Dermis microvascular lymphatic vessel endothelial cell (primary cell): ENCODE measurements at regions not wholly inside any gene's neighbourhood (a gene's known extent, or its start where the extent isn't known, plus 50 kb on each side); places are given as distances from the start of the nearest gene placed in this dataset.
A peak's percentile ranks its signal among the peaks of the same experiment; 100 is the strongest.

Source experiments
- DNase-seq, 2 donors: peaks; one replicate each; pipeline versions ENCODE4 v3.0.0 to v3.0.0-alpha.2; 2010; ENCODE audit warnings: low read depth in 2 of 2

- DNase-seq, result no peak
Measured at GRCh38 chr2:12928775-12929401, 212.2 kb downstream of the TRIB2 start.

GRCh38 chr2:12929758-12930157 lies 213.0 kb downstream of the TRIB2 start:
- DNase-seq, result no peak

- DNase-seq, result no peak
Measured at GRCh38 chr2:12930391-12930790, 213.7 kb downstream of the TRIB2 start.

- DNase-seq, result peak; percentile 45 to 66
Measured at GRCh38 chr2:12931186-12931844, 214.6 kb downstream of the TRIB2 start.

GRCh38 chr2:12932192-12932591 lies 215.5 kb downstream of the TRIB2 start:
- no peak for DNase-seq

GRCh38 chr2:12934146-12934756 lies 217.5 kb downstream of the TRIB2 start:
- no peak for DNase-seq

- no peak for DNase-seq
Measured at GRCh38 chr2:12935222-12935621, 218.5 kb downstream of the TRIB2 start.

- DNase-seq, result no peak
Measured at GRCh38 chr2:12935796-12936195, 219.1 kb downstream of the TRIB2 start.

- no peak for DNase-seq
Measured at GRCh38 chr2:12941203-12941602, 224.5 kb downstream of the TRIB2 start.

GRCh38 chr2:12948231-12948960 lies 231.7 kb downstream of the TRIB2 start:
- DNase-seq, result peak in 1 of 2 donors; percentile 58

GRCh38 chr2:12948961-12949353 lies 232.2 kb downstream of the TRIB2 start:
- no peak for DNase-seq

- no peak for DNase-seq
Measured at GRCh38 chr2:12949406-12949805, 232.7 kb downstream of the TRIB2 start.

GRCh38 chr2:12950174-12950573 lies 233.4 kb downstream of the TRIB2 start:
- DNase-seq, result no peak

- DNase-seq, result peak in 1 of 2 donors; percentile 75
Measured at GRCh38 chr2:12950957-12951656, 234.4 kb downstream of the TRIB2 start.

GRCh38 chr2:12951657-12951973 lies 234.9 kb downstream of the TRIB2 start:
- no peak for DNase-seq

- DNase-seq, result no peak
Measured at GRCh38 chr2:12953596-12953995, 236.9 kb downstream of the TRIB2 start.

- no peak for DNase-seq
Measured at GRCh38 chr2:12955864-12956263, 239.1 kb downstream of the TRIB2 start.

GRCh38 chr2:12957251-12957650 lies 240.5 kb downstream of the TRIB2 start:
- DNase-seq, result no peak

- no peak for DNase-seq
Measured at GRCh38 chr2:12959935-12960334, 243.2 kb downstream of the TRIB2 start.

GRCh38 chr2:12960671-12961070 lies 243.9 kb downstream of the TRIB2 start:
- no peak for DNase-seq

- no peak for DNase-seq
Measured at GRCh38 chr2:12964904-12965539, 248.3 kb downstream of the TRIB2 start.
